Transverse colon (tissue), 4 donors: ENCODE measurements at regions not wholly inside any gene's neighbourhood (a gene's known extent, or its start where the extent isn't known, plus 50 kb on each side); places are given as distances from the start of the nearest gene placed in this dataset.

Source experiments
- DNase-seq: peaks from one replicate; pipeline ENCODE4 v3.0.0-alpha.2; 2019
- H3K27ac ChIP-seq, 4 donors: fragments of 200-600 bp; sonication (generic); 2 replicates each; pipeline ENCODE4 v1.5.1; 2016 to 2018; ENCODE audit warnings: inconsistent platforms in 4 of 4
- H3K27me3 ChIP-seq: fragments of 200-600 bp; sonication (generic); 2 replicates; pipeline ENCODE4 v1.5.1; 2017; ENCODE audit warnings: inconsistent platforms
- H3K36me3 ChIP-seq, 4 donors: fragments of 200-600 bp; sonication (generic); 2 replicates each; pipeline ENCODE4 v1.5.1; 2017 to 2019; ENCODE audit warnings: inconsistent platforms in 4 of 4
- H3K4me1 ChIP-seq, 4 donors: fragments of 200-600 bp; sonication (generic); 2 replicates each; pipeline ENCODE4 v1.5.1; 2017 to 2020; ENCODE audit warnings: inconsistent platforms in 4 of 4
- H3K4me3 ChIP-seq, 4 donors: fragments of 200-600 bp; sonication (generic); 1 replicate in 1 of 4; 2 replicates in 3 of 4; pipeline versions ENCODE4 v1.5.1 to v1.6.1; 2017 to 2019; ENCODE audit warnings: inconsistent platforms in 4 of 4
- H3K9me3 ChIP-seq, 2 donors: fragments of 200-600 bp; sonication (generic); 2 replicates each; pipeline ENCODE4 v1.5.1; 2017 to 2019; ENCODE audit warnings: inconsistent platforms in 2 of 2
- CTCF ChIP-seq, 5 experiments: fragments of 200-600 bp in 3 of 5; fragments of 450-650 bp in 2 of 5; sonication (generic) in 3 of 5; IDR thresholded peaks; 1 replicate in 2 of 5; 2 replicates in 3 of 5; pipeline ENCODE4 v1.5.1; 2016 to 2017; ENCODE audit warnings: antibody characterized with exemption in 5 of 5, inconsistent platforms in 3 of 5, mild to moderate bottlenecking in 2 of 5, moderate library complexity in 1 of 5
- EP300 ChIP-seq: sonication (generic); formaldehyde crosslinking; IDR thresholded peaks from one replicate; pipeline ENCODE4 v1.6.1; 2017; ENCODE audit warnings: antibody characterized with exemption, low read depth
- POLR2A ChIP-seq: fragments of 450-650 bp; IDR thresholded peaks from one replicate; pipeline ENCODE4 v1.6.1; 2016; ENCODE audit warnings: antibody characterized with exemption, mild to moderate bottlenecking, moderate library complexity
- POLR2AphosphoS5 ChIP-seq, 3 donors: sonication (generic); formaldehyde crosslinking; IDR thresholded peaks; one replicate each; pipeline ENCODE4 v1.6.1; 2016; ENCODE audit warnings: antibody characterized with exemption in 3 of 3
- WGBS, 2 donors: methylation state at CpG; one replicate each; pipeline ENCODE4 v1.1.5; 2018; ENCODE audit warnings: low coverage in 1 of 2; 5-methylcytosine and 5-hydroxymethylcytosine counted together
- in situ Hi-C, 4 donors: fragments of 200-750 bp; cut with MboI; loops; one replicate each; pipeline versions ENCODE4 v1.15.0 to v1.15.1; 2017; ENCODE audit warnings: low sequenced_read_pairs in 3 of 4, low pct_ligation_motif_present in 1 of 4, low pct_unique_long_range_greater_than_20kb in 1 of 4
- intact Hi-C: fragments of 100-400 bp; cut with DNase I; formaldehyde crosslinking; loops from one replicate; pipeline ENCODE4 v1.15.1; 2023; ENCODE audit warnings: low total_unique reads

- in situ Hi-C loops = no loop called here
- Histone ChIP-seq H3K9me3 (no peaks in the 10 kb centered on the region), H3K27me3 (no peaks in the 10 kb centered on the region), H3K4me3 (no peak overlapping the region), H3K4me1 (no peaks in the 10 kb centered on the region), H3K36me3 (no peaks in the 10 kb centered on the region), H3K27ac (no peak overlapping the region)
- no peak for DNase-seq
- intact Hi-C loops = no loop called here
- WGBS, 2 donors = 67 to 69% methylated on average over 2 of the region's 2 CpGs
- TF ChIP-seq CTCF (IDR thresholded peaks at IDR 0.05) = no peak
- no peak for TF ChIP-seq POLR2AphosphoS5 (IDR thresholded peaks at IDR 0.05)
- TF ChIP-seq EP300 = no peak
- TF ChIP-seq POLR2A = no peak
Measured at GRCh38 chr5:97666783-97667182, 483.7 kb upstream of the RIOK2 start.

GRCh38 chr5:97670447-97670846 is 487.4 kb upstream of the RIOK2 start:
- TF ChIP-seq EP300 (no peak), POLR2AphosphoS5 (IDR thresholded peaks at IDR 0.05) (no peak), POLR2A (no peak), CTCF (IDR thresholded peaks at IDR 0.05) (no peak)
- Histone ChIP-seq H3K4me1 (no peaks in the 10 kb centered on the region), H3K9me3 (no peaks in the 10 kb centered on the region), H3K36me3 (no peaks in the 10 kb centered on the region), H3K4me3 (no peak overlapping the region), H3K27me3 (no peaks in the 10 kb centered on the region), H3K27ac (no peak overlapping the region)
- in situ Hi-C loops (no loop called here), intact Hi-C loops (no loop called here)
- DNase-seq = no peak

GRCh38 chr5:97676608-97677007 is 493.6 kb upstream of the RIOK2 start:
- Histone ChIP-seq H3K4me1 (no peaks in the 10 kb centered on the region), H3K4me3 (no peak overlapping the region), H3K27me3 (no peaks in the 10 kb centered on the region), H3K36me3 (no peaks in the 10 kb centered on the region), H3K9me3 (peaks cover 2 to 4% of the 10 kb centered on the region in 2 donors), H3K27ac (no peak overlapping the region)
- TF ChIP-seq POLR2AphosphoS5 (IDR thresholded peaks at IDR 0.05) = no peak
- no peak for DNase-seq
- in situ Hi-C loops = no loop called here
- 88 to 89% methylated on average over 3 of the region's 3 CpGs for whole genome bisulfite sequencing, 2 donors
- intact Hi-C loops = loop anchor here (5.0 kb wide), 1 partner anchor 111 kb away; no protein-coding TSS in a partner anchor

GRCh38 chr5:97694091-97694490 is 511.0 kb upstream of the RIOK2 start:
- TF ChIP-seq CTCF (IDR thresholded peaks at IDR 0.05) = no peak
- no peak for TF ChIP-seq POLR2A
- TF ChIP-seq EP300 = no peak
- WGBS, 2 donors = 35 to 36% methylated on average over 3 to 4 of the region's 4 CpGs
- no peaks in the 10 kb centered on the region for H3K9me3 ChIP-seq
- in situ Hi-C loops = no loop called here
- H3K36me3 ChIP-seq = no peaks in the 10 kb centered on the region
- intact Hi-C loops = no loop called here
- no peak overlapping the region for H3K27ac ChIP-seq
- H3K27me3 ChIP-seq = no peaks in the 10 kb centered on the region
- no peak overlapping the region for H3K4me3 ChIP-seq
- DNase-seq = no peak
- no peaks in the 10 kb centered on the region for H3K4me1 ChIP-seq

- no peaks in the 10 kb centered on the region for H3K27me3 ChIP-seq
- H3K4me1 ChIP-seq = no peaks in the 10 kb centered on the region
- in situ Hi-C loops (no loop called here), intact Hi-C loops (no loop called here)
- H3K4me3 ChIP-seq = no peak overlapping the region
- no peaks in the 10 kb centered on the region for H3K36me3 ChIP-seq
- H3K27ac ChIP-seq = no peak overlapping the region
- DNase-seq = no peak
- TF ChIP-seq POLR2AphosphoS5 (IDR thresholded peaks at IDR 0.05) = no peak
- no peak for TF ChIP-seq CTCF (IDR thresholded peaks at IDR 0.05)
- TF ChIP-seq POLR2A = no peak
- no peak for TF ChIP-seq EP300
- H3K9me3 ChIP-seq = no peaks in the 10 kb centered on the region
Measured at GRCh38 chr5:97714424-97714823, 531.4 kb upstream of the RIOK2 start.
